HCT116 (cell line): ENCODE measurements at regions not wholly inside any gene's neighbourhood (a gene's known extent, or its start where the extent isn't known, plus 50 kb on each side); places are given as distances from the start of the nearest gene placed in this dataset.

Experiments
- ATAC-seq: fragments of 200-7000 bp; cut with Tn5 transposase; 2 replicates; pipeline ENCODE4 v1.9.1; 2020; ENCODE audit warnings: mild to moderate bottlenecking, moderate library complexity
- BruUV-seq: library from RNA; stranded (reverse); fragments of 400-500 nt; replicated peaks from 2 replicates; lab custom pipeline; 2021; lab: Mats Ljungman, UMichigan
- CTCF ChIA-PET: fragments of 300-600 bp; sonication (Branson Sonifier 250); formaldehyde crosslinking; loops from one replicate; lab custom pipeline; 2021; ENCODE audit warnings: antibody characterized with exemption; lab: Charles Lee
- POLR2A ChIA-PET: fragments of 300-600, 350-600 bp; sonication (Branson Sonifier 250); formaldehyde crosslinking; loops from one replicate; lab custom pipeline; 2021; ENCODE audit warnings: antibody characterized with exemption; lab: Charles Lee
- RAD21 ChIA-PET, 2 experiments: fragments of 300-600 bp; sonication (Branson Sonifier 250); formaldehyde crosslinking; loops; one replicate each; lab custom pipeline; 2023; ENCODE audit warnings: low total read pairs in 2 of 2; ENCODE audit not compliant: uncharacterized antibody in 2 of 2, unreplicated experiment in 2 of 2, low non-redundant PET in 1 of 2; lab: Charles Lee
- DNase-seq: peaks from one replicate; pipeline ENCODE4 v3.0.0-alpha.2; 2010; ENCODE audit warnings: low read depth, low spot score
- H2AFZ ChIP-seq: fragments of 200-600 bp; shearing (Covaris generic), sonication (generic); 2 replicates; pipeline ENCODE4 v1.6.1; 2017; ENCODE audit warnings: low read depth, mixed run types, mixed read lengths, antibody characterized with exemption, low read length; ENCODE audit not compliant: poor library complexity, severe bottlenecking
- H3K27ac ChIP-seq: 2 replicates; pipeline ENCODE4 v1.5.1; 2012; ENCODE audit warnings: low read depth, low read length
- H3K27me3 ChIP-seq: fragments of 200-600 bp; sonication (generic); 2 replicates; pipeline ENCODE4 v1.6.1; 2016; ENCODE audit warnings: mixed run types, low read length, mixed read lengths; ENCODE audit not compliant: insufficient read depth
- H3K36me3 ChIP-seq, 2 experiments: fragments of 200-500 bp in 1 of 2; fragments of 200-600 bp in 1 of 2; sonication (Bioruptor generic) in 1 of 2; sonication (generic) in 1 of 2; 2 replicates each; pipeline versions ENCODE4 v1.5.1 to v1.6.1; 2014 to 2016; ENCODE audit warnings: low read length in 2 of 2, inconsistent platforms in 1 of 2, mixed read lengths in 1 of 2, mixed run types in 1 of 2; ENCODE audit not compliant: insufficient read depth in 2 of 2, control insufficient read depth in 1 of 2
- H3K4me1 ChIP-seq, 2 experiments: fragments of 200-600 bp in 1 of 2; sonication (generic) in 1 of 2; 2 replicates each; pipeline versions ENCODE4 v1.5.1 to v1.6.1; 2012 to 2017; ENCODE audit warnings: low read length in 2 of 2, inconsistent platforms in 1 of 2, mild to moderate bottlenecking in 1 of 2, mixed read lengths in 1 of 2, mixed run types in 1 of 2, moderate library complexity in 1 of 2; ENCODE audit not compliant: insufficient read depth in 2 of 2, control insufficient read depth in 1 of 2
- H3K4me2 ChIP-seq: fragments of 200-600 bp; sonication (generic); 2 replicates; pipeline ENCODE4 v1.6.1; 2017; ENCODE audit warnings: mixed run types, low read length, mixed read lengths
- H3K4me3 ChIP-seq, 2 experiments: fragments of 200-600 bp in 1 of 2; sonication (generic) in 1 of 2; replicated peaks in 1 of 2; 2 replicates each; pipeline ENCODE4 v1.5.1; 2011 to 2016; ENCODE audit warnings: low read length in 2 of 2, control low read depth in 1 of 2, low read depth in 1 of 2, mild to moderate bottlenecking in 1 of 2, mixed read lengths in 1 of 2, mixed run types in 1 of 2
- H3K79me2 ChIP-seq: fragments of 200-600 bp; sonication (generic); 2 replicates; pipeline ENCODE4 v1.6.1; 2017; ENCODE audit warnings: mild to moderate bottlenecking, mixed run types, low read length, moderate library complexity, mixed read lengths; ENCODE audit not compliant: insufficient read depth
- H3K9ac ChIP-seq: fragments of 200-600 bp; sonication (generic); 2 replicates; pipeline ENCODE4 v1.6.1; 2016; ENCODE audit warnings: low read length, mixed read lengths
- H3K9me2 ChIP-seq: fragments of 200-600 bp; sonication (generic), shearing (Covaris generic); 2 replicates; pipeline ENCODE4 v1.6.1; 2017; ENCODE audit warnings: mixed run types, mild to moderate bottlenecking, moderate library complexity; ENCODE audit not compliant: insufficient read depth
- H3K9me3 ChIP-seq, 2 experiments: fragments of 200-500 bp in 1 of 2; fragments of 200-600 bp in 1 of 2; sonication (Bioruptor generic) in 1 of 2; sonication (generic) in 1 of 2; 2 replicates each; pipeline ENCODE4 v1.6.1; 2014 to 2017; ENCODE audit warnings: low read length in 2 of 2, mixed read lengths in 2 of 2, inconsistent platforms in 1 of 2, low read depth in 1 of 2, mild to moderate bottlenecking in 1 of 2, mixed run types in 1 of 2, moderate library complexity in 1 of 2; ENCODE audit not compliant: control insufficient read depth in 1 of 2, insufficient read depth in 1 of 2
- H4K20me1 ChIP-seq: fragments of 200-600 bp; sonication (generic), shearing (Covaris generic); 2 replicates; pipeline ENCODE4 v1.6.1; 2017; ENCODE audit warnings: mixed run types, mild to moderate bottlenecking, moderate library complexity; ENCODE audit not compliant: insufficient read depth
- ATF3 ChIP-seq: IDR thresholded peaks from 2 replicates; pipeline ENCODE4 v1.6.1; 2012
- CBX3 ChIP-seq: IDR thresholded peaks from 2 replicates; pipeline ENCODE4 v1.6.1; 2012; ENCODE audit warnings: low read depth
- CEBPB ChIP-seq: IDR thresholded peaks from 2 replicates; pipeline ENCODE4 v1.6.1; 2012; ENCODE audit warnings: low read depth
- EGR1 ChIP-seq: IDR thresholded peaks from 2 replicates; pipeline ENCODE4 v1.6.1; 2012; ENCODE audit warnings: low read depth
- ELF1 ChIP-seq: IDR thresholded peaks from 2 replicates; pipeline ENCODE4 v1.6.1; 2012; ENCODE audit warnings: low read depth, borderline replicate concordance
- FOSL1 ChIP-seq: IDR thresholded peaks from 2 replicates; pipeline ENCODE4 v1.6.1; 2012; ENCODE audit warnings: low read depth
- JUND ChIP-seq: IDR thresholded peaks from 2 replicates; pipeline ENCODE4 v1.6.1; 2012
- POLR2AphosphoS5 ChIP-seq: IDR thresholded peaks from 2 replicates; pipeline ENCODE4 v1.6.1; 2011; ENCODE audit warnings: mild to moderate bottlenecking, low read depth, low read length, moderate library complexity
- SIN3A ChIP-seq: IDR thresholded peaks from 2 replicates; pipeline ENCODE4 v1.6.1; 2012; ENCODE audit warnings: low read depth
- SRF ChIP-seq: IDR thresholded peaks from 2 replicates; pipeline ENCODE4 v1.6.1; 2012; ENCODE audit warnings: low read depth
- TCF7L2 ChIP-seq: IDR thresholded peaks from 2 replicates; pipeline ENCODE4 v1.7.0; 2011; ENCODE audit warnings: borderline replicate concordance, inconsistent platforms; ENCODE audit not compliant: insufficient read depth, insufficient read length; ENCODE audit errors: extremely low read depth
- intact Hi-C: fragments of 100-400 bp; cut with micrococcal nuclease; formaldehyde crosslinking; loops from 2 replicates; pipeline ENCODE4 v1.10.0; 2022
- TF ChIP-seq, protein P1 (sequence below), 3 experiments: fragments of 200-600 bp in 1 of 3; sonication (generic) in 1 of 3; IDR thresholded peaks in 2 of 3; conservative IDR thresholded peaks in 1 of 3; 2 replicates each; pipeline ENCODE4 v1.5.1; 2012 to 2017; ENCODE audit warnings: low read depth in 2 of 3, low read length in 2 of 3, antibody characterized with exemption in 1 of 3, borderline replicate concordance in 1 of 3, control low read depth in 1 of 3, mild to moderate bottlenecking in 1 of 3, mixed read lengths in 1 of 3, mixed run types in 1 of 3, moderate library complexity in 1 of 3; ENCODE audit not compliant: insufficient read depth in 1 of 3
- TF ChIP-seq, protein P2 (sequence below): IDR thresholded peaks from 2 replicates; pipeline ENCODE4 v1.6.1; 2012; ENCODE audit warnings: low read depth

DNA sequence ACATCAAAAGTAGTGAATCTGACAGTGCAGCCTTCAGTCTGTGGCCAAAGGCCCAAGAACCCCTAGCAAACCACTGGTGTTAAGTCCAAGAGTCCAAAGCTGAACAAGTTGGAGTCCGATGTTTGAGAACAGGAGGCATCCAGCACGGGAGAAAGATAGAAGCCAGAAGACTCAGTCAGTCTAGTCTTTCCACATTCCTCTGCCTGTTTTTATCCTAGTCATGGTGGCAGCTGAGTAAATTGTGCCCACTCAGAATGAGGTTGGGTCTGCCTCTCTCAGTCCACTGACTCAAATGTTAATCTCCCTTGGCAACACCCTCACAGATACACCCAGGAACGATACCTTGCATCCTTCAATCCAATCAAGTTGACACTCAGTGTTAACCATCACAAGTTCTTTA is 1255.4 kb downstream of the LRFN5 start:
- DNase-seq, result no peak
- no peak for ATAC-seq
- H3K4me3 ChIP-seq, result no peak overlapping the region
- H3K4me1 ChIP-seq, result no peaks in the 10 kb centered on the region
- POLR2A ChIA-PET, result no interaction called here
- H3K9ac ChIP-seq, result no peak overlapping the region
- H3K9me2 ChIP-seq, result no peaks in the 10 kb centered on the region
- RAD21 ChIA-PET, result no interaction called here
- no peaks in the 10 kb centered on the region for H3K36me3 ChIP-seq
- H3K79me2 ChIP-seq, result no peaks in the 10 kb centered on the region
- H2AFZ ChIP-seq, result no peak overlapping the region
- H3K27ac ChIP-seq, result no peak overlapping the region
- H3K27me3 ChIP-seq, result no peaks in the 10 kb centered on the region
- H4K20me1 ChIP-seq, result no peaks in the 10 kb centered on the region
- intact Hi-C loops, result no loop called here
- CTCF ChIA-PET, result no interaction called here
- H3K4me2 ChIP-seq, result no peak overlapping the region
- TF ChIP-seq ELF1 (no peak), EGR1 (no peak)
- TF ChIP-seq, protein P1, sequence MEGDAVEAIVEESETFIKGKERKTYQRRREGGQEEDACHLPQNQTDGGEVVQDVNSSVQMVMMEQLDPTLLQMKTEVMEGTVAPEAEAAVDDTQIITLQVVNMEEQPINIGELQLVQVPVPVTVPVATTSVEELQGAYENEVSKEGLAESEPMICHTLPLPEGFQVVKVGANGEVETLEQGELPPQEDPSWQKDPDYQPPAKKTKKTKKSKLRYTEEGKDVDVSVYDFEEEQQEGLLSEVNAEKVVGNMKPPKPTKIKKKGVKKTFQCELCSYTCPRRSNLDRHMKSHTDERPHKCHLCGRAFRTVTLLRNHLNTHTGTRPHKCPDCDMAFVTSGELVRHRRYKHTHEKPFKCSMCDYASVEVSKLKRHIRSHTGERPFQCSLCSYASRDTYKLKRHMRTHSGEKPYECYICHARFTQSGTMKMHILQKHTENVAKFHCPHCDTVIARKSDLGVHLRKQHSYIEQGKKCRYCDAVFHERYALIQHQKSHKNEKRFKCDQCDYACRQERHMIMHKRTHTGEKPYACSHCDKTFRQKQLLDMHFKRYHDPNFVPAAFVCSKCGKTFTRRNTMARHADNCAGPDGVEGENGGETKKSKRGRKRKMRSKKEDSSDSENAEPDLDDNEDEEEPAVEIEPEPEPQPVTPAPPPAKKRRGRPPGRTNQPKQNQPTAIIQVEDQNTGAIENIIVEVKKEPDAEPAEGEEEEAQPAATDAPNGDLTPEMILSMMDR (IDR thresholded peaks at IDR 0.05 in 2 of 3, conservative IDR thresholded peaks at IDR 0.05 in 1 of 3; ENCODE audit: borderline replicate concordance in 1 of 3, insufficient read depth in 1 of 3, low read depth in 2 of 3, low read length in 2 of 3), result no peak
- TF ChIP-seq, all 23 proteins: peak for 0
- no TSS peak for BruUV-seq
- peaks cover 0 to 4% of the 10 kb centered on the region in 2 experiments; a peak in 1 of 4 replicates for H3K9me3 ChIP-seq

DNA sequence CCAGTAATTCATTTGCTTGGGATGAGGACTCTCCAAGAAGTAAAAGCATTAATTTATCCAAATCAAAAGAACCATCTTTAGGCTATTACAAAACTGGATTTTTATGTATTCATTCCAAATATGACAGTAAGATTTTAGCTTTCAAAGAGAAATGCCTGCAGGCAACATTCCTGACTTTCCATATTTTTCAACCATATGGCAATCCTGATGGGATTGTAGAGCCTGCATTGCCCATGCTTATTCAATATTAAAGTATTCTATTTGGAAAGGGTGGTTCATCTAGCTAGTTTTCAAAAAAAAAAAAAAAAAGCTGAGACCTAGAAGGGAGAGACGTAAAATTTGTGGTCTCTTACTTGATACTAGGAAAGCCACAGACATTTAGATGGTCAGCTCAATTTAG is 1253.7 kb downstream of the LRFN5 start:
- H4K20me1 ChIP-seq, result no peaks in the 10 kb centered on the region
- no peaks in the 10 kb centered on the region for H3K27me3 ChIP-seq
- ChIA-PET CTCF (no interaction called here), RAD21 (no interaction called here), POLR2A (no interaction called here)
- no peak overlapping the region for H2AFZ ChIP-seq
- H3K9me2 ChIP-seq, result no peaks in the 10 kb centered on the region
- intact Hi-C loops, result no loop called here
- no peak overlapping the region for H3K4me2 ChIP-seq
- no peaks in the 10 kb centered on the region for H3K79me2 ChIP-seq
- BruUV-seq, result no TSS peak
- DNase-seq, result no peak
- peaks cover 0 to 1% of the 10 kb centered on the region in 2 experiments; a peak in 1 of 4 replicates for H3K9me3 ChIP-seq
- no peak for ATAC-seq
- no peaks in the 10 kb centered on the region for H3K4me1 ChIP-seq
- H3K9ac ChIP-seq, result no peak overlapping the region
- no peak overlapping the region for H3K4me3 ChIP-seq
- H3K27ac ChIP-seq, result no peak overlapping the region
- no peaks in the 10 kb centered on the region for H3K36me3 ChIP-seq
- no peak for TF ChIP-seq FOSL1
- no peak for TF ChIP-seq SIN3A
- TF ChIP-seq JUND, result no peak
- TF ChIP-seq CEBPB, result no peak
- TF ChIP-seq, protein P2, sequence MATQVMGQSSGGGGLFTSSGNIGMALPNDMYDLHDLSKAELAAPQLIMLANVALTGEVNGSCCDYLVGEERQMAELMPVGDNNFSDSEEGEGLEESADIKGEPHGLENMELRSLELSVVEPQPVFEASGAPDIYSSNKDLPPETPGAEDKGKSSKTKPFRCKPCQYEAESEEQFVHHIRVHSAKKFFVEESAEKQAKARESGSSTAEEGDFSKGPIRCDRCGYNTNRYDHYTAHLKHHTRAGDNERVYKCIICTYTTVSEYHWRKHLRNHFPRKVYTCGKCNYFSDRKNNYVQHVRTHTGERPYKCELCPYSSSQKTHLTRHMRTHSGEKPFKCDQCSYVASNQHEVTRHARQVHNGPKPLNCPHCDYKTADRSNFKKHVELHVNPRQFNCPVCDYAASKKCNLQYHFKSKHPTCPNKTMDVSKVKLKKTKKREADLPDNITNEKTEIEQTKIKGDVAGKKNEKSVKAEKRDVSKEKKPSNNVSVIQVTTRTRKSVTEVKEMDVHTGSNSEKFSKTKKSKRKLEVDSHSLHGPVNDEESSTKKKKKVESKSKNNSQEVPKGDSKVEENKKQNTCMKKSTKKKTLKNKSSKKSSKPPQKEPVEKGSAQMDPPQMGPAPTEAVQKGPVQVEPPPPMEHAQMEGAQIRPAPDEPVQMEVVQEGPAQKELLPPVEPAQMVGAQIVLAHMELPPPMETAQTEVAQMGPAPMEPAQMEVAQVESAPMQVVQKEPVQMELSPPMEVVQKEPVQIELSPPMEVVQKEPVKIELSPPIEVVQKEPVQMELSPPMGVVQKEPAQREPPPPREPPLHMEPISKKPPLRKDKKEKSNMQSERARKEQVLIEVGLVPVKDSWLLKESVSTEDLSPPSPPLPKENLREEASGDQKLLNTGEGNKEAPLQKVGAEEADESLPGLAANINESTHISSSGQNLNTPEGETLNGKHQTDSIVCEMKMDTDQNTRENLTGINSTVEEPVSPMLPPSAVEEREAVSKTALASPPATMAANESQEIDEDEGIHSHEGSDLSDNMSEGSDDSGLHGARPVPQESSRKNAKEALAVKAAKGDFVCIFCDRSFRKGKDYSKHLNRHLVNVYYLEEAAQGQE, result no peak
- no peak for TF ChIP-seq POLR2AphosphoS5
- TF ChIP-seq SRF, result no peak
- TF ChIP-seq CBX3, result no peak
- no peak for TF ChIP-seq ELF1
- TF ChIP-seq, protein P1 (IDR thresholded peaks at IDR 0.05 in 2 of 3, conservative IDR thresholded peaks at IDR 0.05 in 1 of 3; ENCODE audit: borderline replicate concordance in 1 of 3, insufficient read depth in 1 of 3, low read depth in 2 of 3, low read length in 2 of 3), result no peak
- TF ChIP-seq ATF3, result no peak
- TF ChIP-seq TCF7L2, result no peak
